Pancreas (tissue), 10 donors: ENCODE measurements at regions not wholly inside any gene's neighbourhood (a gene's known extent, or its start where the extent isn't known, plus 50 kb on each side); places are given as distances from the start of the nearest gene placed in this dataset.

ENCODE experiments used
- ATAC-seq, 4 donors: fragments of 200-7000 bp; cut with Tn5 transposase; one replicate each; pipeline versions ENCODE4 v1.8.0 to v1.9.1; 2020; ENCODE audit warnings: mild to moderate bottlenecking in 4 of 4, moderate library complexity in 4 of 4
- DNase-seq, 6 donors: peaks; one replicate each; pipeline ENCODE4 v3.0.0-alpha.2; 2020
- FAIRE-seq: peaks from 2 replicates; lab custom pipeline; 2012; peaks lifted over from hg19 to GRCh38; lab: Jason Lieb, UNC
- H3K27ac ChIP-seq, 4 donors: fragments of 200-600 bp; sonication (generic); 1 replicate in 3 of 4; 2 replicates in 1 of 4; pipeline versions ENCODE4 v1.5.0 to v1.8.0; 2020
- H3K27me3 ChIP-seq, 4 donors: fragments of 200-600 bp; one replicate each; pipeline ENCODE4 v1.8.0; 2021
- H3K36me3 ChIP-seq, 3 donors: fragments of 200-600 bp; sonication (generic) in 1 of 3; one replicate each; pipeline versions ENCODE4 v1.5.0 to v1.8.0; 2020 to 2021
- H3K4me1 ChIP-seq, 3 donors: fragments of 200-600 bp; one replicate each; pipeline ENCODE4 v1.8.0; 2021
- H3K4me3 ChIP-seq, 4 donors: fragments of 200-600 bp; sonication (generic) in 2 of 4; one replicate each; pipeline versions ENCODE4 v1.5.0 to v1.8.0; 2020 to 2021
- H3K9me3 ChIP-seq, 4 donors: fragments of 200-600 bp; one replicate each; pipeline ENCODE4 v1.8.0; 2021
- WGBS, 2 donors: extraction: QIAGEN DNeasy Blood & Tissue Kit; methylation state at CpG; one replicate each; pipeline ENCODE4 v1.1.7; 2013; 5-methylcytosine and 5-hydroxymethylcytosine counted together
- intact Hi-C, 3 donors: fragments of 100-400 bp; cut with DNase I; formaldehyde crosslinking; loops; one replicate each; pipeline versions ENCODE4 v1.11.1 to v1.14.2; 2022
- TF ChIP-seq, protein P1 (sequence below), 4 donors: fragments of 200-600 bp; sonication (generic) in 3 of 4; IDR thresholded peaks; one replicate each; pipeline versions ENCODE4 v1.5.0 to v1.8.0; 2021; ENCODE audit warnings: antibody characterized with exemption in 4 of 4
- donor health status: healthy with polysubstance abuse.
- donor health status: DM: no; HTN: no; CAD: no; lungs with moderate emphysema.
- donor health status: DM: no; HTN: no; CAD: no.
- donor health status: control.
- donor health status: control.
- donor health status: Bipolar disorder and iron deficiency.
- donor health status: DM: yes; HTN: yes; CAD: no.
- donor health status: DM: no; HTN: no; CAD: no.
- donor health status: DM: no; HTN: no; CAD: no.
- donor health status: DM: yes; HTN: yes; CAD: no.

DNA sequence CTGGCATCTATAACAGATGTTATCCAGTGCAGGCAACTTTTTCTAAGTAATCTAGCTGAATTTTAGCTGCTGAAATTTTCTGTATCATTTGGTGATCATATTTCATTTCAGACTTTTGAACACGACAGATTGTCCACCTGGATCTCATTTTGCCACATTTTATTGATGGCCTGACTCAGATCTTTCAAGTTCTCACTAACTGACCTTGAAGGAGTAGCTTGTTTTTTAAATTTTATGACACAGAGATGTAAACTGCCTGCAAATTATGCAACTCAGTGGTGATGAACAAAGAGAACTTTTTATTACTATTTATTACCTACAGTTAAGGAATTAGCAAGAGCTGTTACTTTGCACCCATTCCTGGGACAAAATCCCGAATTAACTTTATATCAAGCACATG, 366.4 kb downstream of the PAX1 start:
- H3K27me3 ChIP-seq: no peaks in the 10 kb centered on the region
- ATAC-seq: no peak
- no peaks in the 10 kb centered on the region for H3K4me1 ChIP-seq
- no peaks in the 10 kb centered on the region for H3K36me3 ChIP-seq
- H3K4me3 ChIP-seq: no peak overlapping the region
- H3K27ac ChIP-seq: no peak overlapping the region
- no peaks in the 10 kb centered on the region for H3K9me3 ChIP-seq
- intact Hi-C loops: no loop called here
- DNase-seq: no peak
- no peak for FAIRE-seq
- 33 to 42% methylated on average over 2 of the region's 2 CpGs for WGBS, 2 donors
- TF ChIP-seq, protein P1, sequence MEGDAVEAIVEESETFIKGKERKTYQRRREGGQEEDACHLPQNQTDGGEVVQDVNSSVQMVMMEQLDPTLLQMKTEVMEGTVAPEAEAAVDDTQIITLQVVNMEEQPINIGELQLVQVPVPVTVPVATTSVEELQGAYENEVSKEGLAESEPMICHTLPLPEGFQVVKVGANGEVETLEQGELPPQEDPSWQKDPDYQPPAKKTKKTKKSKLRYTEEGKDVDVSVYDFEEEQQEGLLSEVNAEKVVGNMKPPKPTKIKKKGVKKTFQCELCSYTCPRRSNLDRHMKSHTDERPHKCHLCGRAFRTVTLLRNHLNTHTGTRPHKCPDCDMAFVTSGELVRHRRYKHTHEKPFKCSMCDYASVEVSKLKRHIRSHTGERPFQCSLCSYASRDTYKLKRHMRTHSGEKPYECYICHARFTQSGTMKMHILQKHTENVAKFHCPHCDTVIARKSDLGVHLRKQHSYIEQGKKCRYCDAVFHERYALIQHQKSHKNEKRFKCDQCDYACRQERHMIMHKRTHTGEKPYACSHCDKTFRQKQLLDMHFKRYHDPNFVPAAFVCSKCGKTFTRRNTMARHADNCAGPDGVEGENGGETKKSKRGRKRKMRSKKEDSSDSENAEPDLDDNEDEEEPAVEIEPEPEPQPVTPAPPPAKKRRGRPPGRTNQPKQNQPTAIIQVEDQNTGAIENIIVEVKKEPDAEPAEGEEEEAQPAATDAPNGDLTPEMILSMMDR (IDR thresholded peaks at IDR 0.05): no peak

DNA sequence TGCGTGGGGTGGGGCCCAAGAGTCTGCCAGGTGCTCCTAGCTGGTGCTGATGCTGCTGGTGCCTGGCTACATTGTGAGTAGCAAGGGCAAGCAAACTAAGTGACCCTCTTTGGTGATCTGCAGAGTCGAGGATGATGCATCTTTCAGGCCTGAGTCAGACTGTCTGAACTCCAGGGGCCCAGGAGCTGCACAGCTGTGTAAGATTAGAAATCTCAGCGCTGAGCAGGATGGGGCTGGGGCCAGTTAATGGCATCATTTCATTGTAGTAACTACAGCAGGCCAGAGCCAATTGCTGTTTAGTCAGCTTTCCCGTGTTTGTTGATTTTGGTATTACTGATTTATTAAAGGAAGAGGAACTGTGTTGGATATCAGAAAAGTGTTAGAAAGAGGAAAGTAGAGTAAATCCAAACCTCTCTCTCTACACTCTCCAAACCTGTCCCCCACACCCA, 365.2 kb downstream of the PAX1 start:
- H3K4me1 ChIP-seq: no peaks in the 10 kb centered on the region
- no peaks in the 10 kb centered on the region for H3K36me3 ChIP-seq
- ATAC-seq (peak in 1 of 4 donors; percentile 71), FAIRE-seq (no peak), DNase-seq (no peak)
- 41 to 47% methylated on average over 4 of the region's 4 CpGs for WGBS, 2 donors
- H3K4me3 ChIP-seq: no peak overlapping the region
- no peaks in the 10 kb centered on the region for H3K9me3 ChIP-seq
- intact Hi-C loops: no loop called here
- TF ChIP-seq, protein P1 (IDR thresholded peaks at IDR 0.05): no peak
- H3K27ac ChIP-seq: no peak overlapping the region
- no peaks in the 10 kb centered on the region for H3K27me3 ChIP-seq

- FAIRE-seq: no peak
- 57 to 79% methylated on average over 1 of the region's 1 CpG for WGBS, 2 donors
Observed at GRCh38 chr20:22063753-22064152, 358.3 kb downstream of the PAX1 start.

GRCh38 chr20:22062874-22063273, 357.4 kb downstream of the PAX1 start:
- no peak for DNase-seq
- H3K4me3 ChIP-seq: no peak overlapping the region
- intact Hi-C loops: no loop called here
- FAIRE-seq: no peak
- H3K36me3 ChIP-seq: no peaks in the 10 kb centered on the region
- no peaks in the 10 kb centered on the region for H3K27me3 ChIP-seq
- no peaks in the 10 kb centered on the region for H3K9me3 ChIP-seq
- no peak overlapping the region for H3K27ac ChIP-seq
- H3K4me1 ChIP-seq: no peaks in the 10 kb centered on the region
- ATAC-seq: no peak
- 45 to 51% methylated on average over 5 of the region's 5 CpGs for WGBS, 2 donors
- TF ChIP-seq, protein P1 (IDR thresholded peaks at IDR 0.05): no peak

More at GRCh38 chr20:22063753-22064152, 358.3 kb downstream of the PAX1 start:
- Histone ChIP-seq H3K27me3 (no peaks in the 10 kb centered on the region), H3K9me3 (no peaks in the 10 kb centered on the region), H3K36me3 (no peaks in the 10 kb centered on the region), H3K4me3 (no peak overlapping the region), H3K27ac (no peak overlapping the region), H3K4me1 (no peaks in the 10 kb centered on the region)
- intact Hi-C loops: no loop called here
- ATAC-seq: no peak
- TF ChIP-seq, protein P1 (IDR thresholded peaks at IDR 0.05): no peak
- DNase-seq: no peak

DNA sequence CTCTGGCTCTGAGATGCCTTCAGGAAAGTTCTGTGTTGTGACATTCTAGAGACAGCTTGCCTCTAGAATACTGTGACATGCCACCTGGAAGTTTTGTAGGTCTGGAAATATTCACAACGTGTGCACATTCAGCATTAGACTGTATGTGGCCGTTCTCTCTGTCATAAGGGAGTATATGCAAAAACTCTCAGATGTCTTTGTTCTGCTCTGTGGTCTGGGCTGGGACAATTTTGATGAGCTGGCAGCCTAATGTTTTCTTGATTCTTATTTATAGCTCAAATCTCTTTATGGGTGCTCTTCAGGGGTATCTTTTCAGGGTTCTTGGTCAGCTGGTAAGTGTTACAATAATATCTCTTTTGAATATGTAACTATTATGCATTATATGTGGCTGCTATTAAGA, 355.1 kb downstream of the PAX1 start:
- Histone ChIP-seq H3K9me3 (no peaks in the 10 kb centered on the region), H3K27me3 (no peaks in the 10 kb centered on the region), H3K4me3 (no peak overlapping the region), H3K27ac (no peak overlapping the region), H3K4me1 (no peaks in the 10 kb centered on the region), H3K36me3 (no peaks in the 10 kb centered on the region)
- no peak for FAIRE-seq
- 33 to 52% methylated on average over 2 of the region's 2 CpGs for WGBS, 2 donors
- TF ChIP-seq, protein P1 (IDR thresholded peaks at IDR 0.05): no peak
- ATAC-seq: no peak
- intact Hi-C loops: no loop called here
- no peak for DNase-seq
